ENCODE measurements at regions not wholly inside any gene's neighbourhood (a gene's known extent, or its start where the extent isn't known, plus 50 kb on each side); places are given as distances from the start of the nearest gene placed in this dataset.

- no peak for DNase-seq (ENCODE audit: low spot score)
Observed at GRCh38 chr3:27939521-27939920, 217.4 kb upstream of the EOMES start.

GRCh38 chr3:27939940-27940339 lies 217.8 kb upstream of the EOMES start:
- no peak for DNase-seq (ENCODE audit: low spot score)

- DNase-seq (ENCODE audit: low spot score): peak; percentile 7
Observed at GRCh38 chr3:27943106-27943505, 221.0 kb upstream of the EOMES start.

DNA sequence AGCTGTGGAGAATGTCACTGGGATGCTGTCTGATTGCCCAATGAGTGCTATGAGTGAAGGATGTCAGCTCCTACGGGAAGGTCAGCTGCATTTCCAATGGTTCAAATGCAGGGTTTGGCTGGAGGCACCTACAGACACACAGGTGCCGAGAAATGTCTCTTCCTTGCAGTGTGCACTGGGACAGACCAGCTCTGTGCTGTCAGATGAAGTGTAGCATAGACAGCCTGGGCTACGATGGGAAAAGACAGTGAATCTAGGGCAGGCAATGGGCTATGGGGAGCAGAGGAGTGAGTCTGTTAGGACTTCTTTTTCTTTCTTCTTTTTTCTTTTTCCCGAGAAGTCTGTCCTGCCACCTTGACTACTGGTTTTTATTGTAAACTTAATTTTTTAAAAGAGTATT lies 223.1 kb upstream of the EOMES start:
- DNase-seq (ENCODE audit: low spot score): no peak

- DNase-seq (ENCODE audit: low spot score): no peak
Observed at GRCh38 chr3:27960133-27960532, 238.0 kb upstream of the EOMES start.

DNA sequence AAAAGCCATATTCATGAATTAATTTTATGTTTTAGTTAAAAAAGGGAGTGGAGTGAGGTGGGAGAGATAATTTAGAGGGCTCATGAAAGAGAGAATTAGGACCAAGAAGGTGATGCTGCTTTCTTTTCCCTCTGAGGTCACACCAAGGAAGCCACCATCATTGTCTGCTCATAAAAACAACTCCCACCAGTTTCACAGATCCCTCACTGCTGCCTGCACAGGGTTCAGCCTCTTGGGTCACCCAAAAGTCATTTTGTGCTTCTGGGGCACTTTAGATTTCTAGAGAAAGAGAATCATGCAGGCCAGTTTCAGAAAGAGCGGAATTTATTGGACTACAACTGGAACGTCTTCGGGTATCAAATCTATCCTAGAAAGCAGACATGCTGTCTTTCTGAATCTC lies 241.4 kb upstream of the EOMES start:
- no peak for DNase-seq (ENCODE audit: low spot score)

DNA sequence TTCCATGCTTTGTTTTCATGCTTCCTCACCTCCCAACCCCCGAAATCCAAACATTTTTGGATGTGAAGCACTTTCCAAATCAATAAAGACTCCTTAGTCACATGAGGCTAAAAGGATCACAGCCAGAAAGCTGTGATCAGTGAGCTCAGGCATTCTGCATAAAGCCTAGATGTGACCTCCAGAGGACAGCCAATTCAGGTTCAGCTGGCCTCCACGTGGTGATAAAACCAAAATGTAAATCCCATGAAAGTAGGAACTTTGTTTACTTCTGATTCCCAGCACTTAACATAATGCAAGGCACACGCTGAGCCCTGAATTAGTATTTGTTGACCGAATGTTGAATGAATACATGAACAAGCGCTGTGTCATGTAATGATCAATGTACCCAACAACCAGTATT lies 249.5 kb upstream of the EOMES start:
- DNase-seq (ENCODE audit: low spot score): no peak

DNA sequence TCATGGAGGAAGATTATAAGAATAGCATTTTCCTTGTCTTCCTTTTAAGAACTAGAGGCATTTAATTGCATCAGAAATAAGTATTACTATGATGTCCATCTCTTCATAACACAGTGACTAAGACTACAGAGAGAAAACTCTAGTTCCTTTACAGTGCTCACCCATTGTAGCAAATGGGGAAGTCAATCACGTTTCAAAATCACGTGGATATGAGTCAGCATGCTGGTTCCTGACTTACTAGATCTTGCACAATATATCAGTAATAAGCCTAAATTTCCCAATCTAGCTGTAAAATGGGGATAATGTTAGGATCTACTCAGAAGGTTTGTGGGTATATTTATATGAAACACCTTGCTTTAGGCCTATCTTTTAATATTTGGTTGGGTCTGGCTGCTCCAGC lies 254.8 kb upstream of the EOMES start:
- no peak for DNase-seq (ENCODE audit: low spot score)

- no peak for DNase-seq (ENCODE audit: low spot score)
Observed at GRCh38 chr3:27978440-27978839, 256.3 kb upstream of the EOMES start.

- DNase-seq (ENCODE audit: low spot score): no peak
Observed at GRCh38 chr3:27985369-27986035, 255.9 kb upstream of the CMC1 start.

- no peak for DNase-seq (ENCODE audit: low spot score)
Observed at GRCh38 chr3:27986234-27986879, 255.1 kb upstream of the CMC1 start.

DNA sequence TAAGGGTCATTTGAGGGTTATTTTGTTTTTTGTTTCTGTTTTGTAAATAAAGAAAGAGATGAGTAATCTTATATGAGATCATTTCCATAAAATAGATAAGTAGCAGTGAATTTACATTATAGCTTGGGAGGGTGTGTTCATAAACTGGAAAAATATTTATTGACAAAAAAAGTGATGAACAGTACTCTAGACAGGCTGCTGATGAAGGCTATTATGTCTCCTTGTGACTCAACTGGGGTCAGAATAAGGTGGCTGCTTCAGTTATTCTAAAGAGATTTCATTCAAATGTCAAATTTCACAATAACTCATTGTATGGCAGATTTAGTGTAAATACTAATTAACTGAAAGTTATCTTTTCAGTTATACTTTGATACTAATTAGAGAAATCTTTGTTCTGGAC lies 251.1 kb upstream of the CMC1 start:
- DNase-seq (ENCODE audit: low spot score): no peak

DNA sequence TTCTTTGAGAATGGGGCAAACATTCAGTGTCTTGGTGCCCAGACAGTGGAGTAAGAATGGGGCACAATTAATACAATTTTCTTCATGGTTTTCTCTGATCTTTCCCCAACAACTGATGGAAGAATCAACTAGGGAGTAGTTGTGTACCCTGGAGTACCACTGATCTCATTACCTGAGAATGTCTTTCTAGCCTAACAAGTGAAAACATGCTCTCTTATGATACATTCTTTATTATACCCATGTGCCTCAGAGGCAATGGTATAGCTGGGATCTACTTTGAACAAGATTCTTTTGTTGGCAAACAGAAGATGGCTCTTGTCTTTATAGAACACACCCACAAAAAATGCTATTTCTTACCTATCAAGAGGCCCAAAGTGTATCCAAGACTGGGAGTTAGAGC lies 250.6 kb upstream of the CMC1 start:
- no peak for DNase-seq (ENCODE audit: low spot score)

- DNase-seq (ENCODE audit: low spot score): no peak
Observed at GRCh38 chr3:27993051-27993450, 248.4 kb upstream of the CMC1 start.

GRCh38 chr3:28000608-28001007 lies 240.8 kb upstream of the CMC1 start:
- DNase-seq (ENCODE audit: low spot score): no peak

- no peak for DNase-seq (ENCODE audit: low spot score)
Observed at GRCh38 chr3:28008235-28008634, 233.2 kb upstream of the CMC1 start.

DNA sequence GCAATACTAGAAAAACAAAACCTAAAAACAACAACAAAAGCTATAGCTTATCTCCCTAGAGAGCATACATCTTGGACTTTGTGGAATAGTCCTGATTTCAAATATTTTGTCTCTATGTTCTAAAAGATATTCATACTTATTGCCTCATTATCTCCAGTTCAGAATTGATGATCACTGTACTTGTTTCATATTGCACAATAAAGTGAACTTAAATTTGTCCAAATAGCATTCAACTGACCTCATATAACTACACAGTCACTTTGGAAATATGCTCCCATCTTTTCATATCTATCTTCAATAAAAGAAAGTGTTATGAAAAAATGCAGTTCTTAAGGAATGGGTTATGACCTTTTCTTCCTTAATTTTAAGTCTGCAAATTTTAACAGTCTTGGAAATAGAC lies 228.6 kb upstream of the CMC1 start:
- DNase-seq (ENCODE audit: low spot score): no peak

GRCh38 chr3:28013864-28014473 lies 227.4 kb upstream of the CMC1 start:
- no peak for DNase-seq (ENCODE audit: low spot score)

- DNase-seq (ENCODE audit: low spot score): no peak
Observed at GRCh38 chr3:28018925-28019718, 222.3 kb upstream of the CMC1 start.

DNA sequence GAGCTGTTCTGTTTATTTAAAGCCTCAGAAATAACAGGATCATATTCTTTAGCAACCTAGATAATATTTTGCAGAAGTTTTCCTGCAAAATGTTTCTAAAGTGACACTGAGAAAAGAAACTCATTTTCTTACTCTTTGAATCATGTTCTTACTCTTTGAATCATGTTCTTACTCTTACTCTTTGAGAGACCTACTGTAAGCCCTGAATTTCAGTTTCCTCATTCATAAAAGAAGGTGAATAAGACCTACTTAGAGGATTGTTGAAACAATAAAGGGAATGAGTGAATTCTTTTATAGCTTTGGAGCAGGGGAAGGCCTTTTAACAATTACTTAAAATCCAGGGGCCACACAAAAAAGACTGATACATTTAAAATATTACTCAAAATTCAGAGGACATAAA lies 221.7 kb upstream of the CMC1 start:
- DNase-seq (ENCODE audit: low spot score): no peak

DNA sequence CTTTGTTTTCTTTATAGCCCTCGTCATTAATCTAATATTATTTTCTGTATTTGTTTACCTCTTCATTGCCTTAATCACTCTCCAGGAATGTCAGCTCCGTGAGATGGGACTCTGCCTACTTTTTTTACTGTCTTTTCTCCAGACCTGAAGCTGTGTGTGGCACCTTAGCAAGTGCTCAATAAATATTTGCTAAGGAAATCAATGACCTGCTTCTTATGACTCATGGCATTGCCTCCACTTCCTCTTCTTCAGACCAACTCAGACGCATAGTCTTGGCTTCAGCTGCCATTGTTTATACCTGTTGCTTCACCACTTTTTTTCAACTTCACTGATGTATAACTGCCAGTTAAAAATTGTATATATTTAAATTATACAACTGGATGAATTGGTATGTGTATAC lies 218.5 kb upstream of the CMC1 start:
- DNase-seq (ENCODE audit: low spot score): no peak

- DNase-seq (ENCODE audit: low spot score): no peak
Observed at GRCh38 chr3:28028554-28028953, 212.9 kb upstream of the CMC1 start.

Measured in CD4-positive, alpha-beta T cell treated with Interleukin-15 for 4 hours (primary cell).